Breast epithelium (tissue), 3 donors: ENCODE measurements at regions not wholly inside any gene's neighbourhood (a gene's known extent, or its start where the extent isn't known, plus 50 kb on each side); places are given as distances from the start of the nearest gene placed in this dataset.

ENCODE experiments used
- POLR2A ChIP-seq: fragments of 450-650 bp; IDR thresholded peaks from one replicate; pipeline ENCODE4 v1.6.1; 2016; ENCODE audit warnings: antibody characterized with exemption, mild to moderate bottlenecking, moderate library complexity
- POLR2AphosphoS5 ChIP-seq, 3 donors: sonication (generic); formaldehyde crosslinking; IDR thresholded peaks; one replicate each; pipeline ENCODE4 v1.6.1; 2017; ENCODE audit warnings: antibody characterized with exemption in 3 of 3
- TF ChIP-seq, protein P1 (sequence below), 3 donors: fragments of 450-650 bp; IDR thresholded peaks; one replicate each; pipeline ENCODE4 v1.5.1; 2016 to 2017; ENCODE audit warnings: antibody characterized with exemption in 3 of 3, mild to moderate bottlenecking in 3 of 3, moderate library complexity in 3 of 3

DNA sequence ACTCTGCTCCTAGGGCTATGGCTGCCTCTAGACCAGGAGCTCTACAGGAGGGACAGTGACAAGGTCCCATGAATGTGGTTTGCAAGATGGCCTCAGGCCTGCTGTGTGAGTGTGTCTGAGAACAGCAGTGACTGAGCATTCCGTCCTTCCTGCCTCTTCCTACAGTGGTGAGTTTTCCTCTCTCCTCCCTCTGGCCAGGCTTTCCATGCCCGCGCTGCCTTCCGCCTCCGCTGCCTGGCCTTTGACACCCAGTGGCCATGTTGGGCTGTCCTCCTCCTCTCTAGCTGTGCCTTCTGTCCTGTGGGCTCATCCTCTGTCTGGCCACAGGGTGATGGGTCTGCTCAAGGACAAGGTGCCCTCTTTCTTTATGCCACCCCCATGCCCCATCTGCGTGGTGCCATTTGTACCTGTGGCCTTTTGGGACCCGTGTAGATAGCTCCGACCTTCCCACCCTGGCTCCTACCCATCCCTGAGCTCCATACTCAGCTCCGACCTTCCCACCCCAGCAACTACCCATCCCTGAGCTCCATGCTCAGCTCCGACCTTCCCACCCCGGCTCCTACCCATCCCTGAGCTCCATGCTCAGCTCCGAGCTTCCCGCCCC lies 970.4 kb downstream of the BRD1 start:
- no peak for TF ChIP-seq POLR2A
- TF ChIP-seq, protein P1, sequence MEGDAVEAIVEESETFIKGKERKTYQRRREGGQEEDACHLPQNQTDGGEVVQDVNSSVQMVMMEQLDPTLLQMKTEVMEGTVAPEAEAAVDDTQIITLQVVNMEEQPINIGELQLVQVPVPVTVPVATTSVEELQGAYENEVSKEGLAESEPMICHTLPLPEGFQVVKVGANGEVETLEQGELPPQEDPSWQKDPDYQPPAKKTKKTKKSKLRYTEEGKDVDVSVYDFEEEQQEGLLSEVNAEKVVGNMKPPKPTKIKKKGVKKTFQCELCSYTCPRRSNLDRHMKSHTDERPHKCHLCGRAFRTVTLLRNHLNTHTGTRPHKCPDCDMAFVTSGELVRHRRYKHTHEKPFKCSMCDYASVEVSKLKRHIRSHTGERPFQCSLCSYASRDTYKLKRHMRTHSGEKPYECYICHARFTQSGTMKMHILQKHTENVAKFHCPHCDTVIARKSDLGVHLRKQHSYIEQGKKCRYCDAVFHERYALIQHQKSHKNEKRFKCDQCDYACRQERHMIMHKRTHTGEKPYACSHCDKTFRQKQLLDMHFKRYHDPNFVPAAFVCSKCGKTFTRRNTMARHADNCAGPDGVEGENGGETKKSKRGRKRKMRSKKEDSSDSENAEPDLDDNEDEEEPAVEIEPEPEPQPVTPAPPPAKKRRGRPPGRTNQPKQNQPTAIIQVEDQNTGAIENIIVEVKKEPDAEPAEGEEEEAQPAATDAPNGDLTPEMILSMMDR (IDR thresholded peaks at IDR 0.05): no peak
- TF ChIP-seq POLR2AphosphoS5 (IDR thresholded peaks at IDR 0.05): no peak
